ENCODE measurements at regions not wholly inside any gene's neighbourhood (a gene's known extent, or its start where the extent isn't known, plus 50 kb on each side); places are given as distances from the start of the nearest gene placed in this dataset.
"Not testable (repeated sequence)": the region's sequence is repeated elsewhere in the genome, so short reads cannot be mapped to it uniquely, and the experiment has no call there.

DNA sequence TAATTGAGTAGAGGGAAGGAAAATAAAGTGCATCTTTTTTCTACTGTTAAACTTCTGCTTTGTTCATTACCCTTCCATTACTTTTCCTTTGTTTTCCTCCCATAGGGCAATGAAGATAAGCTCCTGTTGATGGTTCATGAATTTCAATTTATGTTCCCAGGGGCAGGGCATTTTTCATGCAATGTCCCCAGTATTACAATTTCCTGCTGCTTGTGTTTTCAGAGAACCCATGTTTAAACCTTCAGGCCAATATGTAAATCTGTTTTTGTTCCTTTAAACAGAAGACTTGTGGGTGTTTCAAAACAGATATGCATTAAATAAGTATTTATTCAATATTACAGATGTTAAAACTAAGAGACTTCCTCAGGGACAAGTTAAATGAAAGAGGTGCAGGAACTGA is 834.5 kb downstream of the ZPLD1 start:
- TF ChIP-seq, protein P1, sequence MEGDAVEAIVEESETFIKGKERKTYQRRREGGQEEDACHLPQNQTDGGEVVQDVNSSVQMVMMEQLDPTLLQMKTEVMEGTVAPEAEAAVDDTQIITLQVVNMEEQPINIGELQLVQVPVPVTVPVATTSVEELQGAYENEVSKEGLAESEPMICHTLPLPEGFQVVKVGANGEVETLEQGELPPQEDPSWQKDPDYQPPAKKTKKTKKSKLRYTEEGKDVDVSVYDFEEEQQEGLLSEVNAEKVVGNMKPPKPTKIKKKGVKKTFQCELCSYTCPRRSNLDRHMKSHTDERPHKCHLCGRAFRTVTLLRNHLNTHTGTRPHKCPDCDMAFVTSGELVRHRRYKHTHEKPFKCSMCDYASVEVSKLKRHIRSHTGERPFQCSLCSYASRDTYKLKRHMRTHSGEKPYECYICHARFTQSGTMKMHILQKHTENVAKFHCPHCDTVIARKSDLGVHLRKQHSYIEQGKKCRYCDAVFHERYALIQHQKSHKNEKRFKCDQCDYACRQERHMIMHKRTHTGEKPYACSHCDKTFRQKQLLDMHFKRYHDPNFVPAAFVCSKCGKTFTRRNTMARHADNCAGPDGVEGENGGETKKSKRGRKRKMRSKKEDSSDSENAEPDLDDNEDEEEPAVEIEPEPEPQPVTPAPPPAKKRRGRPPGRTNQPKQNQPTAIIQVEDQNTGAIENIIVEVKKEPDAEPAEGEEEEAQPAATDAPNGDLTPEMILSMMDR (IDR thresholded peaks at IDR 0.05) = no peak
- Histone ChIP-seq H3K9me3 (peaks cover 0 to 22% of the 10 kb centered on the region in 2 donors), H3K36me3 (no peaks in the 10 kb centered on the region), H3K27me3 (no peaks in the 10 kb centered on the region), H3K4me3 (no peak overlapping the region), H3K4me1 (no peaks in the 10 kb centered on the region), H3K27ac (no peak overlapping the region)
- intact Hi-C loops (cut with DNase I) = no loop called here
- DNase-seq (no peak), ATAC-seq (no peak)

DNA sequence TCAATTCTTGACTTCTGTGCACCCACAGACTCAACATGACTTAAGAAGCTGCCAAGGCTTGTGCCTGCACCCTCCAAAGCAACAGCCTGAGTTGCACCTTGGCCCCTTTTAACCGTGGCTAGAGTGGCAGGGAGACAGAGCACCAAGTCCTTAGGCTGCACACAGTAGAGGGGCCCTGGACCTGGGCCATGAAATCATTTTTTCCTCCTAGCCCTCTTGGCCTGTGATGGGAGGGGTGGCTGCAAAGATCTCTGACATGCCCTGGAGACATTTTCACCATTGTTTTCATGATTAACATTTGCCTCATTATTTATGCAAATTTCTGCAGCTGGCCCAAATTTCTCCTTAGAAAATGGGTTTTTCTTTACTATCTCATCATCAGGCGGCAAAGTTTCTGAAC is 836.8 kb downstream of the ZPLD1 start:
- DNase-seq (no peak), ATAC-seq (no peak)
- Histone ChIP-seq H3K4me3 (no peak overlapping the region), H3K4me1 (no peaks in the 10 kb centered on the region), H3K27me3 (no peaks in the 10 kb centered on the region), H3K27ac (no peak overlapping the region), H3K9me3 (peaks cover 0 to 28% of the 10 kb centered on the region in 2 donors), H3K36me3 (no peaks in the 10 kb centered on the region)
- intact Hi-C loops (cut with DNase I) = no loop called here
- TF ChIP-seq, protein P1 (IDR thresholded peaks at IDR 0.05) = no peak

DNA sequence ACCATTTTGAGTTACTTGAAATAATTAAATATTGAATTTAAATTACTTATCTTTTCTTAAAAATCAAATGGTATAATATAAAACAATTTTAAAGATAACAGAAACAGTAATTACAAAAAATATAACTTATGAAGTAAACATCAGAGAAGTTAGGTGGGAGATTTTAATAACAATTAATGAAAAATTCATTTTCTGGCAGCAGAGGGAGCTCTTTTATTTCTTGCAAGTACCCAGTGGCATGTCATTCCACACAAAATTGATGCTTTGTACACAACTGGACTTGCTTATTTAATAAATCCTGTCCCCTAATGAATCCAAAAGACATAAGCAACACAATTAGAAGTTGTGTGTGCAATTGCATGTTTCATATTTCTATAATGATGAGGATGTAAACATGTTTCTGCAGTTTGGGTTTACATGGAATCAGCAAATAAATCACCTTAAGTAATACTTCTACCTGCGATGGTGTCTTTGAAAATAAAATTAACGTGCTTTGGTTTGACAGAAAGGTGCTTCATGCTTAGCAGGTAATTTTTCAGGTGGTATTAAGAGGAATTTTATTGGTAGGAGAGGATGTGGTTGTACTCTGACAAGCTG is 861.3 kb downstream of the ZPLD1 start:
- Histone ChIP-seq H3K27ac (no peak overlapping the region), H3K36me3 (no peaks in the 10 kb centered on the region), H3K4me1 (no peaks in the 10 kb centered on the region), H3K27me3 (no peaks in the 10 kb centered on the region), H3K4me3 (no peak overlapping the region), H3K9me3 (peaks cover 0 to 3% of the 10 kb centered on the region in 2 donors)
- intact Hi-C loops (cut with DNase I) = no loop called here
- TF ChIP-seq, protein P1 (IDR thresholded peaks at IDR 0.05) = peak in 1 of 2 donors; percentile 31
- ATAC-seq (no peak), DNase-seq (peak in 1 of 4 donors; percentile 15)

DNA sequence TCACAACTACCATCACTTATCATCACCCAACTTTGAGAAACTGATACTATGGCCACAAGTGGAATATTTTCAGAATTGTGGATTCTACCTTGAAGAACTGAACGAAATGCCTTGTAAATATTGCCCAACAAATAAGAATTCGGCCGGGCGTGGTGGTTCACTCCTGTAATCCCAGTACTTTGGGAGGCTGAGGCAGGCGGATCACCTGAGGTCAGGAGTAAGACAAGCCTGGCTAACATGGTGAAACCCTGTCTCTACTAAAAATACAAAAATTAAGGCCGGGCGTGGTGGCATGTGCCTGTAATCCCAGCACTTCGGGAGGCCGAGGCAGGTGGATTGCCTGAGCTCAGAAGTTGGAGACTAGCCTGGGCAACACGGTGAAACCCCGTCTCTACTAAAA is 862.7 kb downstream of the ZPLD1 start:
- DNase-seq = peak in 1 of 4 donors; percentile 30
- intact Hi-C loops (cut with DNase I); ATAC-seq; H3K4me3 ChIP-seq; H3K4me1 ChIP-seq; H3K27me3 ChIP-seq; H3K36me3 ChIP-seq; H3K27ac ChIP-seq; H3K9me3 ChIP-seq: not testable (repeated sequence)

DNA sequence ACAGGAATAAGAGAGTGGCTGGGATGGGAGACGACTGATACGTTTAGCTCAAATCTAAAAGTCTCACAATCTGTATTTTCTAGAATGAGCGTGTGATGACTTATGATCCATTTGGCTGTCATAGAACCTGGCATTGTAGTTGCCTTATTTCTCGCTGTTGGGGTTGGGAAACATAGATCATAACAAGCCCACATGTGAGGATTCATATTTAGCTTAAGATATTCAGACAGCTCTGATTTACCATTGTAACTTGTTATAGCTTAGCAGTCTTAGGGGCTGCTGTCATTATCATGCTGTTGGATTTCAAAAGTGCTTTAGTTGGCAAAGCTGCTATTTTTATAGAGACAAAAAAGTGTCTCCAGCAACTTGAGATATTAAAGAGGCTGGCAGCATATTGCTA is 871.3 kb downstream of the ZPLD1 start:
- ATAC-seq (no peak), DNase-seq (no peak)
- Histone ChIP-seq H3K27me3 (no peaks in the 10 kb centered on the region), H3K4me3 (no peak overlapping the region), H3K9me3 (peaks cover 0 to 7% of the 10 kb centered on the region in 2 donors), H3K27ac (no peak overlapping the region), H3K36me3 (no peaks in the 10 kb centered on the region), H3K4me1 (no peaks in the 10 kb centered on the region)
- intact Hi-C loops (cut with DNase I) = no loop called here
- TF ChIP-seq, protein P1 (IDR thresholded peaks at IDR 0.05) = no peak

DNA sequence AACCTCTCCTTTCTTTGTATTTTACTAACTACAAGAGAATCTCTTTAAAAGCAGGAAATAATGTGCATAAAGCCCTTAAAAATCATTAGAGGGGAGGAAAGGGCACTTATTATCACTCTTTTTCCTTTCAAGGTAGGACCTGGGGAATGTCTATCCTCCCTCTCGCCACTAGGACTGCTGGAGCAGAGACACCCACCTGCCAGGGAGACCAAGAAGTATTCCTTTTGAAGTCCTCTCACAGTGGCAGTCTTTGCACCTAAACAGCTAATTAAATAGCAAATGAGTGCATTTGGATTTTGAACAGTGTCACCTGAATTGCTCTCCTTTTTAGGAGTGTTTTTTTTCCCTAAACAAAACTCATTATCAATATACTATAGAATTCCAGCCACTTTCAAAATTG is 874.1 kb downstream of the ZPLD1 start:
- intact Hi-C loops (cut with DNase I) = no loop called here
- Histone ChIP-seq H3K27me3 (no peaks in the 10 kb centered on the region), H3K9me3 (peaks cover 0 to 5% of the 10 kb centered on the region in 2 donors), H3K27ac (no peak overlapping the region), H3K4me3 (no peak overlapping the region), H3K36me3 (no peaks in the 10 kb centered on the region), H3K4me1 (no peaks in the 10 kb centered on the region)
- ATAC-seq (no peak), DNase-seq (no peak)
- TF ChIP-seq, protein P1 (IDR thresholded peaks at IDR 0.05) = no peak

All from left lung (tissue), 4 donors.